A549 (cell line): ENCODE measurements at regions not wholly inside any gene's neighbourhood (a gene's known extent, or its start where the extent isn't known, plus 50 kb on each side); places are given as distances from the start of the nearest gene placed in this dataset.

Experiments used
- CTCF ChIP-seq: fragments of >200 bp; sonication (Bioruptor Twin); formaldehyde crosslinking; IDR thresholded peaks from 3 replicates; pipeline ENCODE4 v1.5.1; 2016
- FOSB ChIP-seq: fragments of 250-450 bp; sonication (Bioruptor Pico); IDR thresholded peaks from 2 replicates; pipeline ENCODE4 v1.5.0; 2020; ENCODE audit warnings: mild to moderate bottlenecking, moderate library complexity
- GATA3 ChIP-seq: IDR thresholded peaks from 2 replicates; pipeline ENCODE4 v1.6.1; 2012; ENCODE audit warnings: borderline replicate concordance
- MAFK ChIP-seq: fragments of 450-650 bp; IDR thresholded peaks from 2 replicates; pipeline ENCODE4 v1.6.1; 2014; ENCODE audit not compliant: partially characterized antibody
- POLR2AphosphoS2 ChIP-seq: conservative IDR thresholded peaks from 2 replicates; pipeline ENCODE4 v1.6.1; 2012; ENCODE audit warnings: low read length, improper control_type of control experiment, inconsistent platforms
- SMC3 ChIP-seq: fragments of >200 bp; sonication (Bioruptor Twin); formaldehyde crosslinking; IDR thresholded peaks from 3 replicates; pipeline ENCODE4 v1.6.1; 2018; ENCODE audit warnings: inconsistent platforms
- SREBF2 ChIP-seq: fragments of 450-650 bp; IDR thresholded peaks from 2 replicates; pipeline ENCODE4 v1.6.1; 2014; ENCODE audit warnings: mild to moderate bottlenecking, moderate library complexity

GRCh38 chrX:66760651-66761050 lies 121.8 kb upstream of the EDA2R start:
- 0 out of 3 replicates have a peak, but pooled peaks have one; percentile 15 for TF ChIP-seq CTCF
- TF ChIP-seq GATA3 = no peak
- TF ChIP-seq MAFK = no peak
- TF ChIP-seq SMC3 = no peak
- TF ChIP-seq FOSB (CRISPR knock-in tag) = no peak
- TF ChIP-seq POLR2AphosphoS2 = no peak
- TF ChIP-seq SREBF2 = no peak
